Endothelial cell of umbilical vein (primary cell): ENCODE measurements at regions not wholly inside any gene's neighbourhood (a gene's known extent, or its start where the extent isn't known, plus 50 kb on each side); places are given as distances from the start of the nearest gene placed in this dataset.

Experiments
- BruUV-seq: library from RNA; stranded (reverse); fragments of 400-500 nt; replicated peaks from 2 replicates; lab custom pipeline; 2021; lab: Mats Ljungman, UMichigan
- CTCF ChIA-PET: fragments of 300-600, 350-600 bp; sonication (Branson Sonifier 250); formaldehyde crosslinking; loops from one replicate; lab custom pipeline; 2021; ENCODE audit warnings: antibody characterized with exemption, inconsistent platforms; lab: Charles Lee
- POLR2A ChIA-PET: fragments of 300-600, 350-600 bp; sonication (Branson Sonifier 250); formaldehyde crosslinking; loops from one replicate; lab custom pipeline; 2021; ENCODE audit warnings: antibody characterized with exemption, inconsistent platforms; lab: Charles Lee
- DNase-seq: peaks from one replicate; pipeline ENCODE4 v3.0.0-alpha.2; 2011; ENCODE audit warnings: low read depth, low spot score
- FAIRE-seq: peaks from 2 replicates; lab custom pipeline; 2011; peaks lifted over from hg19 to GRCh38; lab: Jason Lieb, UNC
- H2AFZ ChIP-seq: 2 replicates; pipeline ENCODE4 v1.6.0; 2012; ENCODE audit warnings: low read depth, low read length, control low read depth, inconsistent platforms
- H3K27ac ChIP-seq: 2 replicates; pipeline ENCODE4 v1.5.1; 2011; ENCODE audit warnings: low read depth, mild to moderate bottlenecking, control low read depth, low read length, moderate library complexity; ENCODE audit not compliant: insufficient read depth
- H3K27me3 ChIP-seq, 2 experiments: 2 replicates each; pipeline versions ENCODE4 v1.6.0 to v1.6.1; 2011; ENCODE audit warnings: low read length in 2 of 2, mixed read lengths in 1 of 2; ENCODE audit not compliant: control insufficient read depth in 2 of 2, insufficient read depth in 2 of 2
- H3K36me3 ChIP-seq, 2 experiments: 2 replicates in 1 of 2; 3 replicates in 1 of 2; pipeline ENCODE4 v1.5.1; 2011; ENCODE audit warnings: low read length in 2 of 2, mild to moderate bottlenecking in 1 of 2, moderate library complexity in 1 of 2; ENCODE audit not compliant: control insufficient read depth in 2 of 2, insufficient read depth in 2 of 2; ENCODE audit errors: extremely low read depth in 1 of 2
- H3K4me1 ChIP-seq: 3 replicates; pipeline ENCODE4 v1.5.1; 2011; ENCODE audit warnings: mild to moderate bottlenecking, low read length; ENCODE audit not compliant: control insufficient read depth, insufficient read depth; ENCODE audit errors: extremely low read depth
- H3K4me2 ChIP-seq: 2 replicates; pipeline ENCODE4 v1.6.1; 2011; ENCODE audit warnings: low read length, control low read depth, mixed read lengths; ENCODE audit not compliant: insufficient read depth
- H3K4me3 ChIP-seq, 3 experiments: fragments of 200-600 bp in 1 of 3; sonication (generic), shearing (Covaris generic) in 1 of 3; replicated peaks in 1 of 3; 2 replicates each; pipeline ENCODE4 v1.5.1; 2011 to 2016; ENCODE audit warnings: control low read depth in 3 of 3, low read length in 3 of 3, mild to moderate bottlenecking in 2 of 3, inconsistent platforms in 1 of 3, low read depth in 1 of 3, moderate library complexity in 1 of 3; ENCODE audit not compliant: insufficient read depth in 1 of 3
- H3K79me2 ChIP-seq: 2 replicates; pipeline ENCODE4 v1.6.0; 2012; ENCODE audit warnings: low read length, inconsistent platforms; ENCODE audit not compliant: control insufficient read depth, insufficient read depth
- H3K9ac ChIP-seq: replicated peaks from 2 replicates; pipeline ENCODE3; 2011; ENCODE audit warnings: low read length, control low read depth; ENCODE audit not compliant: insufficient read depth; ENCODE audit errors: extremely low read depth
- H3K9me1 ChIP-seq: replicated peaks from 3 replicates; pipeline ENCODE4 v1.6.0; 2011; ENCODE audit warnings: mild to moderate bottlenecking, low read length; ENCODE audit not compliant: control insufficient read depth, insufficient read depth; ENCODE audit errors: extremely low read depth
- H3K9me3 ChIP-seq: replicated peaks from 2 replicates; pipeline ENCODE4 v1.5.1; 2012; ENCODE audit warnings: low read length, inconsistent platforms; ENCODE audit not compliant: control insufficient read depth, insufficient read depth
- H4K20me1 ChIP-seq: replicated peaks from 2 replicates; pipeline ENCODE3; 2011; ENCODE audit warnings: mild to moderate bottlenecking, low read length; ENCODE audit not compliant: control insufficient read depth, insufficient read depth; ENCODE audit errors: extremely low read depth
- CTCF ChIP-seq, 2 donors: IDR thresholded peaks; 1 replicate in 1 of 2; 2 replicates in 1 of 2; pipeline ENCODE4 v1.5.1; 2011; ENCODE audit warnings: low read length in 2 of 2, mild to moderate bottlenecking in 2 of 2, moderate library complexity in 2 of 2, control low read depth in 1 of 2, inconsistent platforms in 1 of 2, low read depth in 1 of 2; ENCODE audit not compliant: insufficient read depth in 1 of 2; ENCODE audit errors: extremely low read depth in 1 of 2
- EZH2 ChIP-seq: IDR thresholded peaks from 2 replicates; pipeline ENCODE4 v1.6.1; 2012; ENCODE audit warnings: borderline replicate concordance, low read depth, mild to moderate bottlenecking, moderate library complexity, low read length, inconsistent platforms; ENCODE audit not compliant: severe bottlenecking
- FOS ChIP-seq: IDR thresholded peaks from 2 replicates; pipeline ENCODE4 v1.6.1; 2011; ENCODE audit warnings: mild to moderate bottlenecking, low read length, moderate library complexity, borderline replicate concordance; ENCODE audit not compliant: insufficient read depth
- GATA2 ChIP-seq: IDR thresholded peaks from 2 replicates; pipeline ENCODE4 v1.7.0; 2011; ENCODE audit warnings: low read depth, mild to moderate bottlenecking, moderate library complexity, mixed read lengths, low read length; ENCODE audit not compliant: insufficient read length, insufficient read depth
- JUN ChIP-seq: IDR thresholded peaks from 2 replicates; pipeline ENCODE4 v1.6.1; 2011; ENCODE audit warnings: borderline replicate concordance, low read depth; ENCODE audit not compliant: insufficient read length, insufficient read depth
- MAX ChIP-seq: IDR thresholded peaks from 2 replicates; pipeline ENCODE4 v1.6.1; 2011; ENCODE audit not compliant: insufficient read depth, insufficient read length
- MYC ChIP-seq: IDR thresholded peaks from one replicate; pipeline ENCODE4 v1.6.1; 2011; ENCODE audit warnings: mild to moderate bottlenecking, low read depth, low read length
- POLR2A ChIP-seq: IDR thresholded peaks from 2 replicates; pipeline ENCODE4 v1.6.1; 2012; ENCODE audit warnings: low read depth, mild to moderate bottlenecking, control low read depth, low read length
- POLR2AphosphoS5 ChIP-seq: IDR thresholded peaks from 2 replicates; pipeline ENCODE4 v1.6.1; 2012; ENCODE audit warnings: low read depth, mild to moderate bottlenecking, control low read depth, low read length, moderate library complexity; ENCODE audit not compliant: insufficient read depth
- dilution Hi-C: fragments of 300-500 bp; cut with MboI; formaldehyde crosslinking; loops from one replicate; pipeline ENCODE4 v1.15.0; 2019; ENCODE audit warnings: low sequenced_read_pairs; ENCODE audit not compliant: extremely low pct_ligation_motif_present
- intact Hi-C: fragments of 100-400 bp; cut with micrococcal nuclease; formaldehyde crosslinking; loops from one replicate; pipeline ENCODE4 v1.10.0; 2022

GRCh38 chr2:22557406-22557805 is 827.6 kb upstream of the KLHL29 start:
- Histone ChIP-seq H2AFZ (no peak overlapping the region), H3K9me3 (peaks cover under 1% of the 10 kb centered on the region), H3K36me3 (no peaks in the 10 kb centered on the region), H3K9ac (no peak overlapping the region), H3K79me2 (no peaks in the 10 kb centered on the region), H3K4me1 (no peaks in the 10 kb centered on the region), H3K4me2 (no peak overlapping the region), H3K9me1 (no peaks in the 10 kb centered on the region), H3K4me3 (no peak overlapping the region), H3K27me3 (no peaks in the 10 kb centered on the region), H4K20me1 (no peaks in the 10 kb centered on the region), H3K27ac (no peak overlapping the region)
- TF ChIP-seq FOS = no peak
- no peak for TF ChIP-seq POLR2A
- TF ChIP-seq GATA2 = no peak
- TF ChIP-seq CTCF (IDR thresholded peaks at IDR 0.05; ENCODE audit: extremely low read depth in 1 of 2, insufficient read depth in 1 of 2, low read depth in 1 of 2, low read length in 2 of 2) = no peak
- TF ChIP-seq MAX = no peak
- no peak for TF ChIP-seq MYC
- no peak for TF ChIP-seq EZH2
- TF ChIP-seq JUN = no peak
- no peak for TF ChIP-seq POLR2AphosphoS5
- ChIA-PET POLR2A (no interaction called here), CTCF (no interaction called here)
- dilution Hi-C loops = no loop called here
- no TSS peak for BruUV-seq
- intact Hi-C loops = no loop called here
- no peak for FAIRE-seq
- no peak for DNase-seq
